EH (cell line): ENCODE measurements at regions not wholly inside any gene's neighbourhood (a gene's known extent, or its start where the extent isn't known, plus 50 kb on each side); places are given as distances from the start of the nearest gene placed in this dataset.
"Not testable (repeated sequence)": the region's sequence is repeated elsewhere in the genome, so short reads cannot be mapped to it uniquely, and the experiment has no call there.

Experiments used
- DNase-seq: peaks from one replicate; pipeline ENCODE4 v3.0.0-alpha.2; 2015; ENCODE audit warnings: low read depth

DNA sequence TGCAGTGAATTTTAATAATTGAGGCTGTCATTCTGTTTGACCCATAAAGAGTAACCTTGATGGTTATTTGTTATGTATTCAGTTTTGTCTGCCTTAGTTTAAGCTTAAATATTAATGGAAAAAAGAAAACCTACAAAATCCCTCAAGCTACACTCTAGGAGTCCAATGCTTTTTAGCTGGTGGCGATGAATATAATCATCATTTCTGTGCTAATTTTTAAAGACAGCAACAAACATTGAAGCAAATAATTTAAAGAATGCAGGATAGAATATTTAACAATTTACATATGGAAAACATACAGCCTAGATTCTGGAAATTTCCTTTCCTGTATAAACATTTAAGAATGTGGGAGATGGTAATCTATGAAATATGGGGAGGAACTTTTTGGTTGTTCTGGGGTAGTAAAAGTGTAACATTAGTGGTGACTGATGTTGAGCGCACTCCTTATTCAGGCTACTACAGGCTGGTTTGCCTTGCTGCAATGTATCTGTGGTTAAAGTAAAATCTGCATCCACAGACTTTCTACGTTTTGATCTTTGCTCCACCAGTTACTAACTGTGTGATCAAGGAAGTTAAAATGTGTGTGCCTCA, 287.9 kb upstream of the DEFB112 start:
- DNase-seq: no peak

GRCh38 chr6:50353603-50354002, 303.9 kb upstream of the DEFB112 start:
- no peak for DNase-seq

- DNase-seq: no peak
Observed at GRCh38 chr6:50358113-50358512, 308.4 kb upstream of the DEFB112 start.

- no peak for DNase-seq
Observed at GRCh38 chr6:50361641-50362331, 312.1 kb upstream of the DEFB112 start.

- DNase-seq: no peak
Observed at GRCh38 chr6:50362706-50363105, 313.0 kb upstream of the DEFB112 start.

GRCh38 chr6:50369996-50370395, 320.3 kb upstream of the DEFB112 start:
- DNase-seq: no peak

DNA sequence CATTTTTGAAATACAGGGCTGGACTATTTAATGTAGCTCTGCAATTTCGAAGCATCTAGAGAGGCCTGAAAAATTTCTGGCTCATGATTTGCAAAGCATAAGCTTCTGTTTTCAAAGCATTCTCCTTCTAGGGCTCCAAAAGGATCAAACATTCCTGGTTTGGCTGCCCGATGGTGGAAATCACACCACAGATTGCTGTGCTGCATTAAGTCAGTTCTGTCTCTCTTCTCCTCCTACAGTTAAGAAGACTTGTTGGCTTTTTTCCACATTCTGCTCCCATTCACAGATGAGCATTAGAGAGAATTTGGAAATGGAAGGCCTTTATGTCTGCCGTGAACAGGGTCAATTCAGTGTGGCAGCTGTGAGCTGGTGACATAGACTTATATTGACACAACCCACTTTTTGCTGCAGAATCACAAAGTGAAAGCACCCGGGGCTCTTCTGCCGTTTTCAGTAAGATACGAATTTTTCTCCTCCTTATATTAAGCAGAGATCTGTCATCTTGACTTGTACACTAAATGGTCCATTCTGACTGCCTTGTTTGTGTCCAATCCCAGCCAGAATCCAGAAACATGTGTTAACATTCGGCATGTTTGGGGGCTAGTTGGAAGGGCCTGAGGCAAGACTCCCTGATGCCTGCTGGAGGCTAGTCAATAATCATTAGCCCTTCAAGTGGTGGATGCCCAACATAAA, 330.8 kb upstream of the DEFB112 start:
- no peak for DNase-seq

DNA sequence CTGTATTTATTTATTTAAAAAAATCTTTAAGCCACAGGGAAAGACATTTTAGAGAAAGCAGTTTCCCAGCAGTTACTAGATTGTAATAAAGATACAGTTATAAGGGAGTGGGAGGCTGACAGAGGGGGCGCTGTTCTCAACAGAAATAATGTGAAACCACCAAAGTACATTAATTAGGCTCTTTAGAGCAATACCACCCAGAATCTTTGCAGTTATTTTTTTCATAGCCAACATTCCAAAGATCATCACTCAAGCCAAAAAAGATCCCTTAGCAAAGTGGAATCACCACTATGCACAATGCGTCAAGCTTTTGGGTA, 331.3 kb upstream of the DEFB112 start:
- DNase-seq: no peak

- DNase-seq: no peak
Observed at GRCh38 chr6:50390416-50390815, 322.9 kb upstream of the TFAP2D start.

GRCh38 chr6:50394139-50394538, 319.2 kb upstream of the TFAP2D start:
- DNase-seq: not testable (repeated sequence)

- no peak for DNase-seq
Observed at GRCh38 chr6:50404643-50405042, 308.7 kb upstream of the TFAP2D start.

- DNase-seq: no peak
Observed at GRCh38 chr6:50410579-50410978, 302.7 kb upstream of the TFAP2D start.

- not testable (repeated sequence) for DNase-seq
Observed at GRCh38 chr6:50421041-50421440, 292.3 kb upstream of the TFAP2D start.

DNA sequence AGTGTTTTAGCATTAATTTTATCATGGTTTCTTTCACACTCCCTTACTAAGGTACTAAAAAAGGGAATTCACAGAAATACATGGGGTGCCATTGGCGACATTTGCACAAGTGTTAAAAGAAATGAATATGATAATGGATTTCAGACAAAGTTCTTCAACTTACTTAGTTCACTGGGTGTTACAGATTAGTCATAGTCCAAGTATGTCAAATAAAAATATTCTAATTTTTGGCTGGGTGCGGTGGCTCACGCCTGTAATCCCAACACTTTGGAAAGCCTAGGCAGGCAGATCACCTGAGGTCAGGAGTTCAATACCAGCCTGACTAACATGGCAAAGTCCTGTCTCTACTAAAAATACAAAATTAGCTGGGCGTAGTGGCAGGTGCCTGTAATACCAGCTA, 286.1 kb upstream of the TFAP2D start:
- DNase-seq: no peak

GRCh38 chr6:50437901-50438300, 275.4 kb upstream of the TFAP2D start:
- DNase-seq: no peak

GRCh38 chr6:50442531-50443040, 270.7 kb upstream of the TFAP2D start:
- DNase-seq: no peak

DNA sequence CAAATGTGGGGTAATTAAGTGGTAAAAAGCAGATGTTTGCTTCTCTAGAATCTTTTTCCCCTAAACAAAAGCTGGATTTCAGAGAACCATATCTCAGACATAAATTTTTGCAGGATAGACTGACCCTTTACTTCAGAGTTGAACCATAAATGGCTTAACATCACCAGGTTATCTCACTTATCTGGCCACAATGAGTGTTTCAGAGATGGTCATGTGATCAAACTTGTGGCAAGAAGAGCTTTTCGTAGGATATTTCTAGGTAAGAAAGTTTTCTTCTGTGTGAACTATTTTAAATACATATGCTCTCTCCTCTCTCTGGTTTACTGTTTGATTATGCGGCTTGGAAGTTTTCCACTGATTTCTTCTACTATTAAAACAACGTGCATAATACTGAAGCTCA, 270.2 kb upstream of the TFAP2D start:
- DNase-seq: no peak

DNA sequence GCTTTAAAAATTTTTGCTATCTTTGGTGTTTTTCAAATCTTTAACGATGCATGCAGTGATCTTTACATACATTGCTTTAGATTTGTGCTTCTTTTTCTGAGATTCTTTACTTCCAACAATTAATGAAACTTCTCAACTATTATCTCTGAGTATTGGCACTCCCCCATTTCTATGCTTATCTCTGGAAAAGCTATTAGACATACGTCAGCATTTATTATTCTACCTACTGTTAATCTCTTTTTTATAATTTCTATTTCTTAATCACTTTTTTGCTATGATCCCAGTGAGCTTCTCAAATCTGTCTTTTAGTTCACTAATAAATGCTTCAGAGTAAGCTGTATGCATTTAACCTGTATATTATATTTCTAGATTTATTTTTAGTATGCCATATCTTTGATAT, 264.2 kb upstream of the TFAP2D start:
- no peak for DNase-seq

- DNase-seq: no peak
Observed at GRCh38 chr6:50451826-50452400, 261.4 kb upstream of the TFAP2D start.

DNA sequence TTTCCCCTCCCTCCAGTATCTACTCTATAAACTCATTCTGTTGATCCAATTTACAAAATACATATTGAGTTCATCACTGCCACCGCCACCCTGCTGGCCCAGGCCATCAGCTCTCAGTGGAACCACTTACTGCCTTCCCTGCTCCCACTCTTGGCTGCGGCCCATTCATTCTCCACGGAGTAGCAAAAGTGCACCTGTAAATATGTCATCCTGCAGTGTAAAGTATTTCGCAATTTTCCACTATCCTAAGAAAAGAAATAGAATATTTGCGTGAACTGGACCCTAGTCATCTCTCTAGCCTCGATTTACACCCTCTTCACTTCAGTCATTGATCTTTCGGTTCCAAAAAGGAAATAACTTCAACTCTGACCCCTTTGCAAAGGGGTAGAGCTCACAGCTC, 258.3 kb upstream of the TFAP2D start:
- no peak for DNase-seq

- DNase-seq: no peak
Observed at GRCh38 chr6:50457351-50457750, 256.0 kb upstream of the TFAP2D start.

DNA sequence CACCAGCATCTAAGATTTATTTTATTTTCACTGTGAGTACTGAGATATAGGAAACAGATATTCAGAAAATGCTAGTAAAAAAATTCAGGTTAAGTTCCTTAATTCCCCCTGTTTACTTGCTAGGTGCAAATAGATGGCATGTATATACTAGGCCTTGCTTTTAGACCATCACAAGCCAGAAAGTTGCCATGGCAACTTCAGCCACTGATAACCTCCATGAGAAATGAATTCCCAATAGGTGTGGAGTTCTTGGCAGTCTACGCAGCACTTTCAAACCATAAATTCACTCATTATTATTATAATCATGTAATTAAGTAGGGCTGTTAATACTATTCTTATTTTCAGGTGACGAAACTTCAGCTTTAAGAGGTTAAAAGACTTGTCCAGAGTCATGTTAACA, 251.6 kb upstream of the TFAP2D start:
- no peak for DNase-seq

- DNase-seq: no peak
Observed at GRCh38 chr6:50463931-50464330, 249.4 kb upstream of the TFAP2D start.
